ENCODE measurements at regions not wholly inside any gene's neighbourhood (a gene's known extent, or its start where the extent isn't known, plus 50 kb on each side); places are given as distances from the start of the nearest gene placed in this dataset.

DNA sequence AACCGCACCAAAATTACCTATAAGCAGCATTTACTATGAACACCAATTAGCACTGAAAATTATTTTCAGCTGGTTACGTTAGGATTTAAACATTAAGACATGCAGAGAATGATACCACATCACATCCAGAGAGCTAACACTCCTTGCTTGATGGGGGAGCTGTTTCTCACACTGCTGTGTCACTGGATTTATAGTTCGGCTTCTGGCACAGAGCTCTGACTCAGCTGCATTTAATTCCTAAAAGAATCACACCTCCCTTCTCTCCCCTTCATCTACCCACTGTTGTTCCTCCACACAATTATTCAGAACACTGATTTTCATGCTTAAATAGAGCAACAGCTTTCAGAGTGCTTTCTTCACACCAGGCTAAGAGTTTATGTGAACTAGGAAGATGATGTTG is 82.6 kb upstream of the SV2C start:
- no peaks in the 10 kb centered on the region for H3K27me3 ChIP-seq
- no peaks in the 10 kb centered on the region for H3K4me1 ChIP-seq (replicated peaks in 1 of 2)
- intact Hi-C loops (cut with DNase I) = no loop called here
- no peak overlapping the region for H3K4me3 ChIP-seq
- TF ChIP-seq CTCF (IDR thresholded peaks at IDR 0.05) (no peak), POLR2A (IDR thresholded peaks at IDR 0.05) (no peak)
- 77 to 88% (median 85%) methylated on average over 3 of the region's 3 CpGs for WGBS, 4 donors
- H3K36me3 ChIP-seq (replicated peaks in 1 of 2) = no peaks in the 10 kb centered on the region
- H3K27ac ChIP-seq = no peak overlapping the region
- no peaks in the 10 kb centered on the region for H3K9me3 ChIP-seq (replicated peaks in 1 of 3)
- DNase-seq = no peak

DNA sequence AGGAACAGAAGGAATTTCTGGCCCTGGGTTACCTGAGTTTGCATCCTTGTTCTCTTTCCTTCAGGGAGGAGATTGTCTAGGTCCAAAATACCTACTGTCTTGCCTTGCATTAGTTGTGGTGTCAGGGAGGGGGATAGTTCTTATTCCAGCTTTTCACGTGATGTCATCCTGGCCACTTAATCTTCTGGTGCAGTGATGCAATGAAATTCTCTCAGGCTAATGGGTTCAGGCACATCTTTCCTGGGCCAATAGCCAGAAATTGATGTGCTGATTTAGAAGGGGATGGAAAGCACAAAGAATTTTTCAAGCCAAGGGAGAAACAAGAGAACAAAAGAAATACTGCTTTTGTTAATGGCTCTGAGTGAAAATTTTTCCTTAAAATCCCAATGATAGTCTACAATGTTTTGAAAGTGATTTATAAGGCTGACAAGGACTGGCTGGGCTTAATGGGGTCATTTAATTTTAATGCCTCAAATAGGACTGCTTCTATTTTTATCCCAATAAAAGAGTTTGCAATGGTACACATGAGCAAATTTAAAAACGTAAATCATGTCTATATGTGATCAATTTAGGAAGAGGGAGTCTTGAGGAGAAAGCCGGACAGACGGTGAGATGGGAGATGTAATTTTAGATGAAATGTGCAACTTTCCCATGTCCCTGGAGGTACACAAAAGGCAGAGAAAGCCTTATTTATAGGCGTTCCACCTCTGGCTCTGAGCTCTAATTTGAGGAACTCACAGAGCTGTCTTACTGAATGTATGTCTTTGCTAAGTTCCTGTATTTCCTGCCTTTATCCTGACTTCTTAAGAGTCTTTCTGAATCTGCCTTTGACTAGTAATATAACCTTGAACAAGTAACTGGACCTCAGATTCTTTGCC is 89.3 kb upstream of the SV2C start:
- no peaks in the 10 kb centered on the region for H3K36me3 ChIP-seq (replicated peaks in 1 of 2)
- H3K9me3 ChIP-seq (replicated peaks in 1 of 3) = no peaks in the 10 kb centered on the region
- H3K27me3 ChIP-seq = no peaks in the 10 kb centered on the region
- 51 to 64% (median 59%) methylated on average over 5 of the region's 5 CpGs for WGBS, 4 donors
- H3K27ac ChIP-seq = no peak overlapping the region
- H3K4me1 ChIP-seq (replicated peaks in 1 of 2) = no peaks in the 10 kb centered on the region
- no peak for DNase-seq
- no peak for TF ChIP-seq CTCF (IDR thresholded peaks at IDR 0.05)
- TF ChIP-seq POLR2A (IDR thresholded peaks at IDR 0.05) = no peak
- intact Hi-C loops (cut with DNase I) = no loop called here
- H3K4me3 ChIP-seq = no peak overlapping the region

DNA sequence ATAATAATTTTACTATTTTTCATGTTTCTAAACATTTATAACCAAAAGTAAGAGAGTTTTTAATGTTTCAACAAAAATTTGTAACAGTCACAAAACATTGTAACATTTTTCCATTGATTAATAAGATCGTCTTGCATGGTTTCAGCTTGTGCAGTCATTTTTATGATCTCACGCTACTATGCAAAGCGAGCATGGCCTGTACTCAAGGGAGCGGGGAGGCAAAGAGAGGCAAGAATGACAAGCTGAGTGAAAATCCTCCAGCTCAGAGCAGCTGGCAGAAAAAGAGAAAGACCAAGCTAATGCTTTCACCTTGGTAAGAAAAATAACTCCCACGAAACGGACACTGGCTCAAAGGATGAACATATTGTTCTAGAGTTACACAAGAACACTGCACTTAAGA is 90.0 kb upstream of the SV2C start:
- Histone ChIP-seq H3K4me3 (no peak overlapping the region), H3K36me3 (replicated peaks in 1 of 2) (no peaks in the 10 kb centered on the region), H3K27me3 (no peaks in the 10 kb centered on the region), H3K9me3 (replicated peaks in 1 of 3) (no peaks in the 10 kb centered on the region), H3K27ac (no peak overlapping the region), H3K4me1 (replicated peaks in 1 of 2) (no peaks in the 10 kb centered on the region)
- WGBS, 4 donors = 73 to 79% (median 75%) methylated on average over 6 of the region's 6 CpGs
- DNase-seq = no peak
- no peak for TF ChIP-seq CTCF (IDR thresholded peaks at IDR 0.05)
- TF ChIP-seq POLR2A (IDR thresholded peaks at IDR 0.05) = no peak
- intact Hi-C loops (cut with DNase I) = no loop called here

DNA sequence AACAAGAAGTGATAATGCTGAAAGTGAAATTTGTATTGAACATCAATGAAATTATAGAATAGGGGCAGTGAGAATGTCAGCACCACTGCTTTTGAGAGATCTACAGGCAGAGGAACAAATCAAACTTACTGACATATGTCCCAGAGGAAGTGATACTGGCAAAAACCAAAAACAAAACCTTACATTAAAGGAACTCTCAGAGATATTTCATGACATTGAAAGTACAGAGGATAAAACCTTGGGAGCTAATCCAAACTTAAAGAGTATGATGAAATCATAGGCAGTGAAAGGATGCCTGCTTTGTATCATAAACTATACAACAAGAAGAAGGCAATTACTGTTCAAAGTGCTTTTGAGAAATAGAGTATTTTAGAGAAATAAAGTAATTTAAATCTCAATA is 90.4 kb upstream of the SV2C start:
- H3K27me3 ChIP-seq = no peaks in the 10 kb centered on the region
- no peaks in the 10 kb centered on the region for H3K36me3 ChIP-seq (replicated peaks in 1 of 2)
- no peak overlapping the region for H3K4me3 ChIP-seq
- H3K4me1 ChIP-seq (replicated peaks in 1 of 2) = no peaks in the 10 kb centered on the region
- no peaks in the 10 kb centered on the region for H3K9me3 ChIP-seq (replicated peaks in 1 of 3)
- H3K27ac ChIP-seq = no peak overlapping the region
- TF ChIP-seq POLR2A (IDR thresholded peaks at IDR 0.05) = no peak
- no peak for TF ChIP-seq CTCF (IDR thresholded peaks at IDR 0.05)
- intact Hi-C loops (cut with DNase I) = no loop called here
- DNase-seq = no peak
